Endometrium (tissue), 2 donors: ENCODE measurements at regions not wholly inside any gene's neighbourhood (a gene's known extent, or its start where the extent isn't known, plus 50 kb on each side); places are given as distances from the start of the nearest gene placed in this dataset.

ENCODE experiments used
- FAIRE-seq: peaks from 2 replicates; lab custom pipeline; 2012; peaks lifted over from hg19 to GRCh38; lab: Jason Lieb, UNC
- donor health status: control.
- donor health status: control.

DNA sequence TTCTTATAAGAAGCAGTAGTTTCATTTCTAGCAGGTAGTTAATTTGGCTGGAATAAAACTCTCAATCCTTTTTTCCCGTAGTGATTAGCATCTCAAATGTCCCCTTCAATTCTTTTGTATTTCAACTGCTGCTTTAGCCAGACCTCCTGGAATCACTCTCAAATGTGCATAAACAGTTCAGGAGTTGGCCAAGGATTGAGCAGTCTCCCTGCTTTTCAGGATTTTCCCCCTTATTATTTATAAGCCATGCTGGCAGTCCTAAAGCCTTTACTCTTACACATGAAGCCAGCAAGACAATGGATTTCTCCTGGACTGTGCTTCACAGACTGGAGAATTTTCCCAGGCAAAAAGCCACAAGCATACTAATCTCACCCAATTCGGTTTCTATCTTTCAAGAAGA, 950.1 kb downstream of the VRK1 start:
- FAIRE-seq = no peak

DNA sequence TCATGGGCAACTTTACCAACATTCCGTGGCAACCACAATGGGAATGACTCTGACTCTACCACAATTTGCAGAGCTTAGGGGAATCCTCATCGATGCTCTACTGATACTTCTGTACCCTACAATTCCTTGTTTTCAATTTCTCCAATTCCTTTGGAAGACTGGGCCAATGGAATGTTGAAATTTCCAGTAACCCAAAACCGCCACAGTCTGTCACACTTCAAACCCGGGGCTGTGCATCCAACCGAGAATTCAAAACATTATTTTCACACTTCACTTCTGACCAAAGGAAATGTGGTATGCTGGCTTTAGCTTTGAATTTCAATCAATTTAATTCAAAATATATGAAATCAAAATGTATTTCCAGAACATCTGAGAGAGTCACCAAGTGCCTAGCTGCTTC, 951.4 kb downstream of the VRK1 start:
- FAIRE-seq = no peak

GRCh38 chr14:97757491-97757890, 960.3 kb downstream of the VRK1 start:
- FAIRE-seq = no peak

- FAIRE-seq = no peak
Measured at GRCh38 chr14:97760050-97760449, 962.9 kb downstream of the VRK1 start.

DNA sequence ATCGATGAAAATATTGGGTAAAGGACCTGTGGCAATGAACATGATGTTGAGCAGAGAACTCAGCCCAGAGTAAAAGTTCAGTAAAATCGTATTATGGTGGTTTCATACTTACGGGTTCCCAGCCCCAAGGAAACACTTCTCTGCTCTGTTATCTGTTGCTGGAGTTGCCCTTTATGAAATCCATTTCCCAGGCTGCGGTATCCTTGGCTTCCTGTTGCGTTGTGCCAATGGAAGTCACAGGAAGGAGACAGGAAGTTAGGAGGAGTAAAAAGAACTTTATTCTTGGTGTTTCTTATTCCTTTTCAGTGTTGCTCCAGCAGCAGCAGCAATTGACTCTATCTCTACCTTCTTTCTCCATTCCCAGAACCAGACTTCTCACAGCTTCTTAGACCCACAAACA, 965.2 kb downstream of the VRK1 start:
- FAIRE-seq = no peak

DNA sequence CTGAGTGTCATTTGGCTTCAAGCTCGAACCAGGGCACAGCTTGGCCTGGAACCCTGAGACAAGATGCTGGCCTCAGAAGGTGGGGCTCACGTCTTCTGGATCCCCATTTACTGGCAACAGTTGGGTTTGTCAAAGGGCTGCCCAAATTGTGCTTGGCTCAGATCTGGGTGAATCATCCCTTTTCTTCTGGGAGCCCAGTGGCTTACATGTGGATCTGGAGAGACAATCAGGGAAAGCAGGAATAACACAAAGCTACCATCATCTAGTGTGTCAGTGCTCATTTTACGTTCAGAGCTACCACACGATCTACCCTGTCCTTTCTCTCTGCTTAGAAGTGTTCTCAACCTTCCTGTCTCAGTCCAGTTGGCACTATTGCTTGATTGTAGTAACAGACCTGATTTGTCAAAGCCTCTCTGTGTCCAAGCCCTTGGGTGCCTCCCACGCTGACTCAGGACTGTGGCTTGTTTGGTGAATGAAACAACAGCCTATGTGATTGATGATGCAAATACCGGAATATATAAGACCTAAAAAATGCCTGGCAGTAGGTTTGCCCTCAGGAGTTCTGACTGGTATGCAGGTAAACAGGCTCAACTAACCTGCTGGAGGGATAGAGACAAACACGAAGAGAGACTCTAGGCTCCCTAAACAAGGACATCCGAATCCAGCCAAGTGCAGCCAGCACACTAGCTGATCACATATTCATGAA, 974.3 kb downstream of the VRK1 start:
- FAIRE-seq = no peak

DNA sequence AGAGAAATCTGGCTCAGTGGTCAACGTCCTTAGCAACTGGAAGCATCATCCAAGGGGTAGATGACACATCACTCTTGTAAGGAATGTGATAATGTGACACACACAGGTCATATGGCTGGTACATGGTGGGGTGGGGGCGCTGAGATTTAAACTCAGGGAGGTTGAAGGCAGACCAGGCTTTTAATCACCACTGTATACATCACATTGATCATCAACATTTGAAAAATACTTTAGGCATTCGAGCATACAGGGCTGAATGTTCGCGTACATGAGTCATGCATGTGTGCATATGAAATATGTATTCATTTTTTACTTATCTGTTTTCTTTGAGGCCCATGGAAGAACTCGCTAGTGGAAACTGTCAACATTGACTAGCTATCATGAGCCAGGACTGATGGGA, 976.4 kb downstream of the VRK1 start:
- FAIRE-seq = no peak

GRCh38 chr14:97776890-97777558, 979.8 kb downstream of the VRK1 start:
- FAIRE-seq = no peak

- no peak for FAIRE-seq
Measured at GRCh38 chr14:97777622-97778355, 980.6 kb downstream of the VRK1 start.

DNA sequence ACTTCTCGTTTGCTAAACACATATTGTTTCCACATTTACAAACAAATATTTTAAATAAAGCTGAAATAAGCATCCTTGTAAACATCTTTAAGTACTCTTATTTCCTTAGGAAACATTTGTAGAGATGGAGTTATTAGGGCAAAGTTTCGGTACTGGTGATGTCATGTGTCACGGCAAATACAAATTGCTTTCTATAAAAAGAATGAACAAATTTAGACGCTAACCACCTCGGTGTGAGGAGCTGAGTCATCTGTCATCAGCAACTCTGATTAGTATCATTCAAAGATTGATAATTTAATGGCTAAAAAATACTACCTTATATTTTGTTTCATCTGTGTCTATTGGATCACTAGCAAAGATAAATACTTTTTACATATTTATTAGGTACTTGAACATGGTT, 982.0 kb downstream of the VRK1 start:
- no peak for FAIRE-seq

- no peak for FAIRE-seq
Measured at GRCh38 chr14:97780804-97781203, 983.6 kb downstream of the VRK1 start.

DNA sequence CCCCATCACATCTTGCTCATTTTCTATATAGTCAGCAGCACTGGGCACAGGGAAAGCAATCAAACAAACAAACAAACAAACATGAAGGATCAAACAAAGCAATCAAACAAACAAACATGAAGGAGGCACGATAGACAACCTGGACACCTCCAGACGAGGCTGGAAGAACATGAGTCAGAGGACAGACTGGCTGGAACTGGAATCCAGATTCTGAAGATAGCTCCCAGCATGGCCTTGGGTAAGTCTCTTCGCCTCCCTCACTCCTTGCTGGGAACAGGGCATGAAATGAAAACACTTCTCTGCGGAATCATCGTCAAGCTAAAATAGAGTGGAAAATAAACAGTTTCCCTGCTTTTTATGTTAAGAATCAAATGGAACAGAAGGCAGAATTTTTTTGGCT, 984.8 kb downstream of the VRK1 start:
- no peak for FAIRE-seq

GRCh38 chr14:97782871-97783414, 985.8 kb downstream of the VRK1 start:
- FAIRE-seq = no peak

GRCh38 chr14:97785495-97785894, 988.3 kb downstream of the VRK1 start:
- FAIRE-seq = no peak

DNA sequence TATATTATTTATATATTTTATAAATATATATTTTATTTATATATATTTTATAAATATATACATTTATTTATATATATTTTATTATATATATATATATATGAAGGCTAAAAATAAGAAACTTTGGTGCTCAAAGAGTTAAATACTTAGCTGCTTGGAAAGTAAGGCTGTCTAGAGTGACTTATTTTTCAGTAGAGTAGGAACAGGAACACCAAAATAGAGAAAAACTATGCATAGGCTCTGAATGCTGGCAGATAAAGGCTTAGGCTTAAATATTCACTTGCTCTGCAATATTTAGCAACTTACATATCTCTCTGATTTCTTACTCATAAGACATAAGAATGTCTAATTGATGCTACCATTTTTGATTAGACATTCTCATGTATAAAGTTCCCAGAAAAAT, 991.2 kb downstream of the VRK1 start:
- no peak for FAIRE-seq

- FAIRE-seq = no peak
Measured at GRCh38 chr14:97788846-97789526, 991.8 kb downstream of the VRK1 start.

GRCh38 chr14:97791072-97791471, 993.9 kb downstream of the VRK1 start:
- no peak for FAIRE-seq

- FAIRE-seq = no peak
Measured at GRCh38 chr14:97791906-97792305, 994.7 kb downstream of the VRK1 start.

GRCh38 chr14:97796511-97796910, 999.3 kb downstream of the VRK1 start:
- FAIRE-seq = no peak

- no peak for FAIRE-seq
Measured at GRCh38 chr14:97798176-97798575, 1001.0 kb downstream of the VRK1 start.

- no peak for FAIRE-seq
Measured at GRCh38 chr14:97802430-97803373, 1005.5 kb downstream of the VRK1 start.
